Esophagus muscularis mucosa (tissue), 3 donors: ENCODE measurements at regions not wholly inside any gene's neighbourhood (a gene's known extent, or its start where the extent isn't known, plus 50 kb on each side); places are given as distances from the start of the nearest gene placed in this dataset.

Experiments
- CTCF ChIP-seq, 3 experiments: fragments of 200-600 bp in 2 of 3; fragments of 450-650 bp in 1 of 3; sonication (generic) in 2 of 3; IDR thresholded peaks; one replicate each; pipeline ENCODE4 v1.5.1; 2017 to 2019; ENCODE audit warnings: antibody characterized with exemption in 3 of 3, mild to moderate bottlenecking in 2 of 3, moderate library complexity in 1 of 3
- POLR2A ChIP-seq: fragments of 450-650 bp; IDR thresholded peaks from one replicate; pipeline ENCODE4 v1.6.1; 2017; ENCODE audit warnings: antibody characterized with exemption, moderate library complexity, mild to moderate bottlenecking, low read depth

- TF ChIP-seq CTCF (IDR thresholded peaks at IDR 0.05), result no peak
- no peak for TF ChIP-seq POLR2A
These were observed 419.8 kb downstream of the TMEM232 start for GRCh38 chr5:110306650-110307049.
